ENCODE measurements at regions not wholly inside any gene's neighbourhood (a gene's known extent, or its start where the extent isn't known, plus 50 kb on each side); places are given as distances from the start of the nearest gene placed in this dataset.
"Not testable (repeated sequence)": the region's sequence is repeated elsewhere in the genome, so short reads cannot be mapped to it uniquely, and the experiment has no call there.

DNA sequence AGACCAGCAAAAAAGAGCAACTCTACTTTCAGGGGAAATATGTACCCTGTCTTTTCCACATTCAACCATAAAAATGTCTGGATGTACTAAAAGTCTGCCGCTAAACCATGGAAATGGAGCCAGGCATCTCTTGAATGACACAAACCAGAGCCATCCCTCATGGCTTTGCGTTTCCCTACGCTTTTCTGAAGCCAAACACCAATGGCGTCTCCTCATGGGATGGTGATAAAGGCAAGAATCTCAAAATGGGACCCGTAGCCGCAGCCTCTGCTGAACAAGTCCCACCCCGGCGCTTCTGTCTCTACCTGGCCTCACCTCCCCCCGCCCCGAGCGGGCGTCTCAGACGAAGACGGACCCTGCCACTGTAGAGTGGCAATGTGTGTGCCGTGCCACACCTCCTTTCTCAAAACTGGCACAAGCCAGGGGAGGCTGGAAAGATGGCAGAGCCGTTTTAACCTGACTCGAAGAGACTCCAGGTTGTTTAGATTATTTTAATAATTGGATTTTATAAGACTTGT lies 80.3 kb upstream of the AFDN start:
- Histone ChIP-seq H3K4me2 (ENCODE audit: low read length) (no peak overlapping the region), H3K36me3 (ENCODE audit: insufficient read depth, low read length) (no peaks in the 10 kb centered on the region), H3K9ac (ENCODE audit: low read depth, low read length) (no peak overlapping the region), H3K4me3 (ENCODE audit: low read length) (no peak overlapping the region), H3K27me3 (ENCODE audit: control insufficient read depth, insufficient read depth, low read length) (no peaks in the 10 kb centered on the region), H3K4me1 (ENCODE audit: control insufficient read depth, insufficient read depth, low read length) (no peaks in the 10 kb centered on the region), H3K9me3 (replicated peaks; ENCODE audit: low read length) (peaks cover 7% of the 10 kb centered on the region)

GRCh38 chr6:167746975-167747374 lies 79.7 kb upstream of the AFDN start:
- Histone ChIP-seq H3K4me3 (ENCODE audit: low read length) (no peak overlapping the region), H3K27me3 (ENCODE audit: control insufficient read depth, insufficient read depth, low read length) (no peaks in the 10 kb centered on the region), H3K9me3 (replicated peaks; ENCODE audit: low read length) (peaks cover 7% of the 10 kb centered on the region), H3K9ac (ENCODE audit: low read depth, low read length) (no peak overlapping the region), H3K4me1 (ENCODE audit: control insufficient read depth, insufficient read depth, low read length) (no peaks in the 10 kb centered on the region), H3K4me2 (ENCODE audit: low read length) (no peak overlapping the region), H3K36me3 (ENCODE audit: insufficient read depth, low read length) (no peaks in the 10 kb centered on the region)

DNA sequence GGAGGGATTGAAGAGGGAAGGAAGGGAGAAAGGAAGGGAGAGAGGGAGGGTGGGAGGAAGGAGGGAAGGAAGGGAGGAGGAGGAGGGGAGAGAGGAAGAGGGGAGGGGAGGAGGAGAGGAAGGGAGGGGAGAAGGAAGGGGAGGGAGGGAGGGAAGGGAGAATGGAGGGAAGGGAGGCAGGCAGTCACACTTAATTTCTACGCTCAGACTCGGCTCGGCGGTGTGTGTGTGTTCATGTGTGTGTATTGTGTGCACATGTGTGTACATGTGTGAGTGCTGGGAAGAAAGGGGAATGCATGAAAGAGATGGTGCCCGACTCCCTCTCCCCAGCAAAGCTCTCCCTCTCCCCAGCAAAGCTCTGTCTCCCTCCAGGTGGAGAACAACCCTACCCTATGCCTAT lies 79.1 kb upstream of the AFDN start:
- Histone ChIP-seq H3K9me3 (replicated peaks; ENCODE audit: low read length) (peaks cover 7% of the 10 kb centered on the region), H3K27me3 (ENCODE audit: control insufficient read depth, insufficient read depth, low read length) (no peaks in the 10 kb centered on the region), H3K36me3 (ENCODE audit: insufficient read depth, low read length) (no peaks in the 10 kb centered on the region), H3K9ac (ENCODE audit: low read depth, low read length) (no peak overlapping the region), H3K4me2 (ENCODE audit: low read length) (no peak overlapping the region), H3K4me1 (ENCODE audit: control insufficient read depth, insufficient read depth, low read length) (no peaks in the 10 kb centered on the region), H3K4me3 (ENCODE audit: low read length) (no peak overlapping the region)

DNA sequence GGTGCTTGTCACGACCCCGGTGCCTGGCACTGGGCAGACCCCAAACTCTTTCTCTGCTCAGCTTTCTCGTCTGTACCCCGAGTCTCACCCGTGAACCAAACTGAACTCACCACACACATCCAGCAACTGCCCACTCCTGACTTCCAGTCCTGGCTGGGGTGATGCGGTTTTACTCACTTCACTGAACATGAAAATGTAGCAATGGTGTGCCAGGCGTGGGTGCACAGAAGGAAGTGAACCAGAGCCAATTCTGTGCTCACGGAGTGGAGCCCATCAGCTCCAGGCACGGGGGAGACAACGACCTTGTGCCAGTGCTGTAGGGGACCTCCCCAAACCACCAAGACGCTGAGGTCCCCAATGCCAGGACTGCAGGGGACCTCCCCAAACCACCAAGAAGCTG lies 78.7 kb upstream of the AFDN start:
- Histone ChIP-seq H3K36me3 (ENCODE audit: insufficient read depth, low read length) (no peaks in the 10 kb centered on the region), H3K27me3 (ENCODE audit: control insufficient read depth, insufficient read depth, low read length) (no peaks in the 10 kb centered on the region), H3K4me3 (ENCODE audit: low read length) (no peak overlapping the region), H3K4me2 (ENCODE audit: low read length) (no peak overlapping the region), H3K9ac (ENCODE audit: low read depth, low read length) (no peak overlapping the region), H3K4me1 (ENCODE audit: control insufficient read depth, insufficient read depth, low read length) (no peaks in the 10 kb centered on the region), H3K9me3 (replicated peaks; ENCODE audit: low read length) (peaks cover 7% of the 10 kb centered on the region)

- Histone ChIP-seq H3K4me1 (ENCODE audit: control insufficient read depth, insufficient read depth, low read length) (no peaks in the 10 kb centered on the region), H3K4me2 (ENCODE audit: low read length) (no peak overlapping the region), H3K9ac (ENCODE audit: low read depth, low read length) (no peak overlapping the region), H3K36me3 (ENCODE audit: insufficient read depth, low read length) (no peaks in the 10 kb centered on the region), H3K4me3 (ENCODE audit: low read length) (no peak overlapping the region), H3K9me3 (replicated peaks; ENCODE audit: low read length) (peaks cover 7% of the 10 kb centered on the region), H3K27me3 (ENCODE audit: control insufficient read depth, insufficient read depth, low read length) (no peaks in the 10 kb centered on the region)
Observed at GRCh38 chr6:167748458-167749379, 78.0 kb upstream of the AFDN start.

DNA sequence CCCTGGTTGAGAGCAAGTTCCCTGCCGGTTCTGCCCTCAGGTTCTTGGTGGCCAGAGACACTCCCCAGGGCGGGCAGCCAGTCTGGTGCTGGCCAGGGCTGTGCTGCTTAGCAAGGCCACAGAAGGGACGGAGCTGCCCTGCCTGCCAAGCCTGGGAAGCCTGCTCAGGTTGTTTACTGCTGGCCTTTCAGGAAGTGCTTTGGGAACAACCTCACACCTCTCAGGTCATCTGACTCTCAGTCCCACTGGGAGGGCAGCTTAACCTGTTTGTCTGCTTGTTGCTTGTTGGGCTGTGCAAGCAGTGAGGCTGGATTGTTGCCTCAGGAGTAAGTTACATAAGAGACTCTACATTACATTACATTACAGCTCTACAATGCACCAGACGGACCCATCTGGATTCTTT lies 75.8 kb upstream of the AFDN start:
- Histone ChIP-seq H3K9ac (ENCODE audit: low read depth, low read length) (no peak overlapping the region), H3K36me3 (ENCODE audit: insufficient read depth, low read length) (no peaks in the 10 kb centered on the region), H3K27me3 (ENCODE audit: control insufficient read depth, insufficient read depth, low read length) (no peaks in the 10 kb centered on the region), H3K4me3 (ENCODE audit: low read length) (no peak overlapping the region), H3K9me3 (replicated peaks; ENCODE audit: low read length) (no peaks in the 10 kb centered on the region), H3K4me1 (ENCODE audit: control insufficient read depth, insufficient read depth, low read length) (no peaks in the 10 kb centered on the region), H3K4me2 (ENCODE audit: low read length) (no peak overlapping the region)

DNA sequence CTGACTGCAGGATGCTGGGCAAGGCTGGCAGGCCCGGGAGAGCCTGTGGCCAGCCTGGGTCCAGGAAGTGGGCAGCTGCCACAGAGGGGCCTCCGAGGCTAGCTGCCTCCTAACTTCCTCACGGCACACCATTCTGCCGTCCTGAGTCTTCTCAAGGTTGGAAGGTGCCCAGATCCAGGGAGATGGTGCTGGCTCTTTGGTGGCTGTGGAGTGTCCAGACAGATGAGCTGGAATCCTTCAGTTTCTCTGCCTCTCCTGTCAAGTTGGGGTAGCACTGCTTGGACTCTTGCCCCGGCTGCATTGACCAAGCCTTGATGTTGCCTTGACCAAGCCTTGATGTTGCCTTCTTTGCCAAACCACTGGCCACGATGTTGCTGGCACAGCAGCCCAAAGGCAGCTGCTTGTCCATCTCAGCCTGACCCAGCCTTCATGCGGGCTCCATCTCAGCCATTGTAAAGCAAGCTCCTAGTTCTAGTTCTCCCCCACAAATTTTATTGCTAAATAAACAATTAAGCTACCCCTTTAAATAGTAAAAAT lies 75.1 kb upstream of the AFDN start:
- H3K36me3 ChIP-seq (ENCODE audit: insufficient read depth, low read length): no peaks in the 10 kb centered on the region

DNA sequence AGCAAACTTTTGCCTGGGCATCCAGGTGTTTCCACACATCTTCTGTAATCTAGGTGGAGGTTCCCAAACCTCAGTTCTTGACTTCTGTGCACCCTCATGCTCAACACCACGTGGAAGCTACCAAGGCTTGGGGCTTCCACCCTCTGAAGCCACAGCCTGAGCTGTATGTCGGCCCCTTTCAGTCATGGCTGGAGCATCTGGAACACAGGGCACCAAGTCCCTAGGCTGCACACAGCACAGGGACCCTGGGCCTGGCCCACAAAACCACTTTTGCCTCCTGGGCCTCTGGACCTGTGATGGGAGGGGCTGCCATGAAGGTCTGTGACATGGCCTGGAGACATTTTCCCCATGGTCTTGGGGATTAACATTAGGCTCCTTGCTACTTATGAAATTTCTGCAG lies 73.4 kb upstream of the AFDN start:
- H3K9me3 ChIP-seq (replicated peaks; ENCODE audit: low read length); H3K4me3 ChIP-seq (ENCODE audit: low read length); H3K36me3 ChIP-seq (ENCODE audit: insufficient read depth, low read length); H3K27me3 ChIP-seq (ENCODE audit: control insufficient read depth, insufficient read depth, low read length); H3K4me1 ChIP-seq (ENCODE audit: control insufficient read depth, insufficient read depth, low read length); H3K4me2 ChIP-seq (ENCODE audit: low read length); H3K9ac ChIP-seq (ENCODE audit: low read depth, low read length): not testable (repeated sequence)

More for the DNA sequence above, 75.1 kb upstream of the AFDN start:
- H3K4me2 ChIP-seq (ENCODE audit: low read length): no peak overlapping the region
- no peaks in the 10 kb centered on the region for H3K9me3 ChIP-seq (replicated peaks; ENCODE audit: low read length)
- H3K9ac ChIP-seq (ENCODE audit: low read depth, low read length): no peak overlapping the region
- H3K4me3 ChIP-seq (ENCODE audit: low read length): no peak overlapping the region
- H3K4me1 ChIP-seq (ENCODE audit: control insufficient read depth, insufficient read depth, low read length): no peaks in the 10 kb centered on the region
- no peaks in the 10 kb centered on the region for H3K27me3 ChIP-seq (ENCODE audit: control insufficient read depth, insufficient read depth, low read length)

GRCh38 chr6:167754691-167755090 lies 72.0 kb upstream of the AFDN start:
- Histone ChIP-seq H3K4me1 (ENCODE audit: control insufficient read depth, insufficient read depth, low read length) (no peaks in the 10 kb centered on the region), H3K4me2 (ENCODE audit: low read length) (no peak overlapping the region), H3K4me3 (ENCODE audit: low read length) (no peak overlapping the region), H3K27me3 (ENCODE audit: control insufficient read depth, insufficient read depth, low read length) (no peaks in the 10 kb centered on the region), H3K9ac (ENCODE audit: low read depth, low read length) (no peak overlapping the region), H3K36me3 (ENCODE audit: insufficient read depth, low read length) (no peaks in the 10 kb centered on the region), H3K9me3 (replicated peaks; ENCODE audit: low read length) (no peaks in the 10 kb centered on the region)

DNA sequence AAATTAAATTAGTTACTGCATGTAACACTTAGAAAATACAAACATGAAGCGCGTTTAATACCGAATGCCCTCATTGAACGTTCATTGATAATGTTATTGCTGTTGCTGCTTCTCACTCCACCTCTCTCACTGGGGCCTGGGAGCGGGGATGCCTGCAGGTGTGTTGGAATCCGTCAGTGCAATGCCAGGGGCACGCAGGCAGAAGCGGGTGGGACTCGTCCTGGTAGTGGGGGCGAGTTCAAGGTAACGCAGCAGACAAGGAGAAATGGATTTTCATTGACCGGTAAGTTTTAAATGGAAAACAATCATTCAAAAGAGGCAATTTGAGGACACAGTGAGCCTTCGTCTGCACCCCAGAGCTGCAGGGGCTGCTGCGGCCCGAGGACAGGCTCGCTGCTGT lies 71.2 kb upstream of the AFDN start:
- no peak overlapping the region for H3K9ac ChIP-seq (ENCODE audit: low read depth, low read length)
- no peaks in the 10 kb centered on the region for H3K9me3 ChIP-seq (replicated peaks; ENCODE audit: low read length)
- no peaks in the 10 kb centered on the region for H3K4me1 ChIP-seq (ENCODE audit: control insufficient read depth, insufficient read depth, low read length)
- no peaks in the 10 kb centered on the region for H3K27me3 ChIP-seq (ENCODE audit: control insufficient read depth, insufficient read depth, low read length)
- no peaks in the 10 kb centered on the region for H3K36me3 ChIP-seq (ENCODE audit: insufficient read depth, low read length)
- H3K4me2 ChIP-seq (ENCODE audit: low read length): no peak overlapping the region
- H3K4me3 ChIP-seq (ENCODE audit: low read length): no peak overlapping the region

GRCh38 chr6:167756597-167756996 lies 70.1 kb upstream of the AFDN start:
- Histone ChIP-seq H3K9me3 (replicated peaks; ENCODE audit: low read length) (no peaks in the 10 kb centered on the region), H3K36me3 (ENCODE audit: insufficient read depth, low read length) (no peaks in the 10 kb centered on the region), H3K9ac (ENCODE audit: low read depth, low read length) (no peak overlapping the region), H3K27me3 (ENCODE audit: control insufficient read depth, insufficient read depth, low read length) (no peaks in the 10 kb centered on the region), H3K4me2 (ENCODE audit: low read length) (no peak overlapping the region), H3K4me3 (ENCODE audit: low read length) (no peak overlapping the region), H3K4me1 (ENCODE audit: control insufficient read depth, insufficient read depth, low read length) (no peaks in the 10 kb centered on the region)

DNA sequence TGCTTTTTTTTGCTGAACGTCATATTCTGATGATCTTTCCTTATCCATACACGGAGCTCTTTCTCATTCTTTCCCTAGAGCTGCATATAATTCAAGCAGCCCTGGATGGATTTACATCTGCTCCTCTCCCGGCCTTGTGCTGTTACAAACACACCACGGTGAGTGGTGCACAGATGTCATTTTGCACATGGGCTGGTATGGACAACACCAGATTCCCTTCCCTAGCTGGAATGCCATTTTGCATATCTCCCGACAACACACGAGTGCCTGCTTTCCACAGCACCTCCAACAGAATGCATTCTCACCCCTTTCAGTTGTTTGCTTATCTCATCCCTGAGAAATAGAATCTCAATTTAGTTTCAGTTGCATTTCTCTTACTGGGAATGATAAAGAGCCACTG lies 69.5 kb upstream of the AFDN start:
- Histone ChIP-seq H3K9me3 (replicated peaks; ENCODE audit: low read length) (no peaks in the 10 kb centered on the region), H3K36me3 (ENCODE audit: insufficient read depth, low read length) (no peaks in the 10 kb centered on the region), H3K27me3 (ENCODE audit: control insufficient read depth, insufficient read depth, low read length) (no peaks in the 10 kb centered on the region), H3K4me3 (ENCODE audit: low read length) (no peak overlapping the region), H3K9ac (ENCODE audit: low read depth, low read length) (no peak overlapping the region), H3K4me1 (ENCODE audit: control insufficient read depth, insufficient read depth, low read length) (no peaks in the 10 kb centered on the region), H3K4me2 (ENCODE audit: low read length) (no peak overlapping the region)
